Astrocyte (in vitro differentiated cells and primary cell): ENCODE measurements at regions not wholly inside any gene's neighbourhood (a gene's known extent, or its start where the extent isn't known, plus 50 kb on each side); places are given as distances from the start of the nearest gene placed in this dataset.

Source experiments
- DNase-seq: peaks from one replicate; pipeline ENCODE4 v3.0.0-alpha.2; 2010; ENCODE audit warnings: low read depth
- FAIRE-seq: peaks from 2 replicates; lab custom pipeline; 2011; peaks lifted over from hg19 to GRCh38; lab: Jason Lieb, UNC
- H2AFZ ChIP-seq: 2 replicates; pipeline ENCODE4 v1.6.0; 2012; ENCODE audit warnings: low read depth, low read length, inconsistent platforms
- H3K27ac ChIP-seq: 2 replicates; pipeline ENCODE4 v1.5.1; 2011; ENCODE audit warnings: low read depth, low read length, inconsistent platforms
- H3K27me3 ChIP-seq: 2 replicates; pipeline ENCODE4 v1.6.0; 2011; ENCODE audit warnings: low read length, inconsistent platforms; ENCODE audit not compliant: insufficient read depth
- H3K36me3 ChIP-seq: 2 replicates; pipeline ENCODE4 v1.5.1; 2011; ENCODE audit warnings: low read length, inconsistent platforms; ENCODE audit not compliant: insufficient read depth
- H3K4me1 ChIP-seq: 2 replicates; pipeline ENCODE4 v1.5.1; 2011; ENCODE audit warnings: low read length, inconsistent platforms; ENCODE audit not compliant: insufficient read depth
- H3K4me2 ChIP-seq: 2 replicates; pipeline ENCODE4 v1.6.0; 2012; ENCODE audit warnings: low read length, inconsistent platforms
- H3K4me3 ChIP-seq: 2 replicates; pipeline ENCODE4 v1.5.1; 2011; ENCODE audit warnings: low read depth, mild to moderate bottlenecking, low read length, inconsistent platforms; ENCODE audit not compliant: insufficient read depth
- H3K79me2 ChIP-seq: 2 replicates; pipeline ENCODE4 v1.6.0; 2012; ENCODE audit warnings: mild to moderate bottlenecking, low read length, inconsistent platforms; ENCODE audit not compliant: insufficient read depth
- H3K9ac ChIP-seq: 2 replicates; pipeline ENCODE4 v1.6.0; 2012; ENCODE audit warnings: mild to moderate bottlenecking, low read length, inconsistent platforms
- H3K9me3 ChIP-seq: 2 replicates; pipeline ENCODE4 v1.5.1; 2012; ENCODE audit warnings: low read depth, mild to moderate bottlenecking, low read length, inconsistent platforms; ENCODE audit not compliant: insufficient read depth
- H4K20me1 ChIP-seq: 2 replicates; pipeline ENCODE4 v1.6.0; 2012; ENCODE audit warnings: low read length, inconsistent platforms; ENCODE audit not compliant: insufficient read depth
- H3K27ac Mint-ChIP-seq: one replicate; pipeline ENCODE4 v1.8.0; 2021; ENCODE audit warnings: mild to moderate bottlenecking, mixed read lengths; ENCODE audit not compliant: unreplicated experiment
- H3K27me3 Mint-ChIP-seq: one replicate; pipeline ENCODE4 v1.8.0; 2021; ENCODE audit warnings: low read depth, mixed read lengths; ENCODE audit not compliant: unreplicated experiment
- H3K36me3 Mint-ChIP-seq: one replicate; pipeline ENCODE4 v1.8.0; 2021; ENCODE audit warnings: low read depth, mixed read lengths; ENCODE audit not compliant: unreplicated experiment
- H3K4me1 Mint-ChIP-seq: one replicate; pipeline ENCODE4 v1.8.0; 2021; ENCODE audit warnings: low read depth, mixed read lengths; ENCODE audit not compliant: unreplicated experiment
- H3K4me3 Mint-ChIP-seq: one replicate; pipeline ENCODE4 v1.8.0; 2021; ENCODE audit warnings: mild to moderate bottlenecking, moderate library complexity, mixed read lengths; ENCODE audit not compliant: unreplicated experiment
- H3K9me3 Mint-ChIP-seq: one replicate; pipeline ENCODE4 v1.8.0; 2021; ENCODE audit warnings: mild to moderate bottlenecking, mixed read lengths; ENCODE audit not compliant: unreplicated experiment
- CTCF ChIP-seq: IDR thresholded peaks from 2 replicates; pipeline ENCODE4 v1.5.1; 2011; ENCODE audit warnings: low read depth, mild to moderate bottlenecking, inconsistent platforms, low read length, moderate library complexity; ENCODE audit not compliant: insufficient read depth
- EZH2 ChIP-seq: IDR thresholded peaks from 2 replicates; pipeline ENCODE4 v1.6.1; 2012; ENCODE audit warnings: mild to moderate bottlenecking, low read length, inconsistent platforms; ENCODE audit not compliant: insufficient read depth

GRCh38 chr6:81842254-81842653 is 89.8 kb upstream of the TENT5A start:
- Histone ChIP-seq H3K27me3 (no peaks in the 10 kb centered on the region), H3K4me1 (peaks cover 2% of the 10 kb centered on the region), H2AFZ (no peak overlapping the region), H3K27ac (no peak overlapping the region), H3K36me3 (no peaks in the 10 kb centered on the region), H3K79me2 (no peaks in the 10 kb centered on the region), H3K9me3 (no peaks in the 10 kb centered on the region), H3K9ac (no peak overlapping the region), H3K4me2 (no peak overlapping the region), H4K20me1 (no peaks in the 10 kb centered on the region), H3K4me3 (no peak overlapping the region)
- FAIRE-seq (no peak), DNase-seq (no peak)
- H3K36me3 Mint-ChIP-seq, result no peaks in the 10 kb centered on the region
- no peaks in the 10 kb centered on the region for H3K9me3 Mint-ChIP-seq
- no peak overlapping the region for H3K4me3 Mint-ChIP-seq
- no peak for TF ChIP-seq EZH2
- peaks cover 7% of the 10 kb centered on the region for H3K4me1 Mint-ChIP-seq
- H3K27me3 Mint-ChIP-seq, result no peaks in the 10 kb centered on the region
- H3K27ac Mint-ChIP-seq, result no peak overlapping the region

- H3K4me1 ChIP-seq, result peaks cover 9% of the 10 kb centered on the region
- no peaks in the 10 kb centered on the region for H4K20me1 ChIP-seq
- DNase-seq, result no peak
- TF ChIP-seq CTCF (no peak), EZH2 (no peak)
- Mint-ChIP-seq H3K36me3 (no peaks in the 10 kb centered on the region), H3K4me3 (no peak overlapping the region), H3K9me3 (no peaks in the 10 kb centered on the region), H3K4me1 (peaks cover 13% of the 10 kb centered on the region), H3K27ac (no peak overlapping the region), H3K27me3 (no peaks in the 10 kb centered on the region)
- H3K36me3 ChIP-seq, result no peaks in the 10 kb centered on the region
- H3K27me3 ChIP-seq, result no peaks in the 10 kb centered on the region
- no peaks in the 10 kb centered on the region for H3K9me3 ChIP-seq
- no peak overlapping the region for H3K4me3 ChIP-seq
- H3K9ac ChIP-seq, result no peak overlapping the region
- H3K27ac ChIP-seq, result no peak overlapping the region
- no peak overlapping the region for H2AFZ ChIP-seq
- no peak for FAIRE-seq
- H3K4me2 ChIP-seq, result no peak overlapping the region
- H3K79me2 ChIP-seq, result no peaks in the 10 kb centered on the region
Measured at GRCh38 chr6:81838724-81839426, 86.4 kb upstream of the TENT5A start.

GRCh38 chr6:81838031-81838430 is 85.5 kb upstream of the TENT5A start:
- TF ChIP-seq EZH2, result no peak
- TF ChIP-seq CTCF, result no peak
- Histone ChIP-seq H3K4me1 (peaks cover 9% of the 10 kb centered on the region), H2AFZ (no peak overlapping the region), H3K9ac (no peak overlapping the region), H3K36me3 (no peaks in the 10 kb centered on the region), H3K79me2 (no peaks in the 10 kb centered on the region), H4K20me1 (no peaks in the 10 kb centered on the region), H3K27me3 (no peaks in the 10 kb centered on the region), H3K9me3 (no peaks in the 10 kb centered on the region), H3K4me3 (no peak overlapping the region), H3K27ac (no peak overlapping the region), H3K4me2 (peak overlapping the region; percentile 2)
- peak; percentile 43 for FAIRE-seq
- peak; percentile 92 for DNase-seq
- Mint-ChIP-seq H3K9me3 (no peaks in the 10 kb centered on the region), H3K27me3 (no peaks in the 10 kb centered on the region), H3K36me3 (no peaks in the 10 kb centered on the region), H3K27ac (no peak overlapping the region), H3K4me3 (no peak overlapping the region), H3K4me1 (peaks cover 11% of the 10 kb centered on the region)
